ENCODE measurements at regions not wholly inside any gene's neighbourhood (a gene's known extent, or its start where the extent isn't known, plus 50 kb on each side); places are given as distances from the start of the nearest gene placed in this dataset.

DNA sequence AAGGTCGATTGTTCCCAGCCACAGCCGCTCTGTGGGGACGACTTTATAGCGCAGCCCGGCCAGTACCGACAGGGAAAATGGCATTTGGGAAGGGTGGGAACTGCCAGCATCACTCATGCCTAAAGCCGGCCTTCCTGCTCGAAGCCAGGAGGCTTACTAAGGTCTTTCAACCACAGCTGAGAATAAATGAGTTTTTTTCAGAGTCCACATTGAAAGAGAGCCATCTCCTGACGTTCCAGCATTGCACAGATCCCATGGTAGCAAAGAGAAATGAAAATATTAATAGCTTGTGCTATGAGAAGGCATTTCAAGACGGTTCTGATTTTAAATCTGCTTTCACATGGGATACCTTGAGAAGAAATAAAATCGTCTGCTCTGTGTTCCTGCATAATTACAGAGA lies 230.2 kb upstream of the IGF1R start:
- TF ChIP-seq EZH2phosphoT487 (IDR thresholded peaks at IDR 0.05; ENCODE audit: insufficient read depth, low read depth) (no peak), EZH2 (IDR thresholded peaks at IDR 0.05; ENCODE audit: insufficient read depth, poor library complexity, severe bottlenecking) (no peak)
